ENCODE measurements at regions not wholly inside any gene's neighbourhood (a gene's known extent, or its start where the extent isn't known, plus 50 kb on each side); places are given as distances from the start of the nearest gene placed in this dataset.
A peak's percentile ranks its signal among the peaks of the same experiment; 100 is the strongest.

DNA sequence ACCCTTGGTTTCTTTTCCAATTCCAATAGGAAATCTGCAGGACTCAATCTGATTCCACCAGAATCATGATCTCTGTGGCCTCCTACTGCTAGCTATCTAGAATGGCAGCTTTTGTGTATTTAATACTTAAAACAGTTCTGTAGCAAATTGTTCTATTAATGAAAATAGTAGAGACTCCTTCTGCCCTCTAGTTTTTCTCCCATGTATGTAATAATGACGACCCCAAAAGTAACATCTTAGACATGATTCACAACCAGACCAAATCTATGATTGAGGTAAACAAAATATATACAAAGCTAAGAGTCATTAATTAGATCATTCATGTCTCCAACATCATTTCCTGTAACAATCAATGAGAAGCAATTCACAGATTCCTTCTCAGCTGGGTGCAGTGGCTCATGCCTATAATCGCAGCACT is 259.1 kb upstream of the MKLN1 start:
- Histone ChIP-seq H4K20me1 (ENCODE audit: control insufficient read depth, insufficient read depth, low read length, poor library complexity, severe bottlenecking) (peaks cover 92% of the 10 kb centered on the region), H3K36me3 (replicated peaks in 1 of 2; ENCODE audit: control extremely low read depth in 1 of 2, control insufficient read depth in 1 of 2, extremely low read depth in 1 of 2, insufficient read depth in 2 of 2, low read length in 1 of 2) (peaks cover 2 to 16% of the 10 kb centered on the region in 2 experiments), H3K4me2 (replicated peaks; ENCODE audit: low read depth, low read length, poor library complexity, severe bottlenecking) (peak overlapping the region; percentile 2), H3K9ac (ENCODE audit: low read length) (no peak overlapping the region), H3K27me3 (replicated peaks in 1 of 4; ENCODE audit: control extremely low read depth in 1 of 4, control insufficient read depth in 3 of 4, insufficient read depth in 4 of 4, low read length in 3 of 4) (no peaks in the 10 kb centered on the region), H3K4me3 (ENCODE audit: control extremely low read depth in 1 of 5, extremely low read depth in 1 of 5, insufficient read depth in 1 of 5, low read depth in 2 of 5, low read length in 4 of 5) (no peak overlapping the region), H3K4me1 (ENCODE audit: control insufficient read depth in 2 of 2, insufficient read depth in 2 of 2, low read length in 2 of 2) (peaks cover 37% of the 10 kb centered on the region in 2 donors), H3K27ac (ENCODE audit: low read length in 2 of 2) (no peak overlapping the region), H2AFZ (ENCODE audit: insufficient read depth, low read depth, low read length, poor library complexity, severe bottlenecking) (no peak overlapping the region), H3K9me3 (ENCODE audit: control extremely low read depth in 1 of 3, control insufficient read depth in 2 of 3, insufficient read depth in 1 of 3, low read length in 2 of 3) (no peaks in the 10 kb centered on the region), H3K79me2 (ENCODE audit: control insufficient read depth, insufficient read depth, low read length) (peaks cover 94% of the 10 kb centered on the region)
- H3K9me3 Mint-ChIP-seq (ENCODE audit: insufficient read depth), result no peaks in the 10 kb centered on the region
- TF ChIP-seq EZH2 (IDR thresholded peaks at IDR 0.05; ENCODE audit: borderline replicate concordance, insufficient read depth, low read depth, low read length, poor library complexity, severe bottlenecking), result no peak
- TF ChIP-seq, protein P1, sequence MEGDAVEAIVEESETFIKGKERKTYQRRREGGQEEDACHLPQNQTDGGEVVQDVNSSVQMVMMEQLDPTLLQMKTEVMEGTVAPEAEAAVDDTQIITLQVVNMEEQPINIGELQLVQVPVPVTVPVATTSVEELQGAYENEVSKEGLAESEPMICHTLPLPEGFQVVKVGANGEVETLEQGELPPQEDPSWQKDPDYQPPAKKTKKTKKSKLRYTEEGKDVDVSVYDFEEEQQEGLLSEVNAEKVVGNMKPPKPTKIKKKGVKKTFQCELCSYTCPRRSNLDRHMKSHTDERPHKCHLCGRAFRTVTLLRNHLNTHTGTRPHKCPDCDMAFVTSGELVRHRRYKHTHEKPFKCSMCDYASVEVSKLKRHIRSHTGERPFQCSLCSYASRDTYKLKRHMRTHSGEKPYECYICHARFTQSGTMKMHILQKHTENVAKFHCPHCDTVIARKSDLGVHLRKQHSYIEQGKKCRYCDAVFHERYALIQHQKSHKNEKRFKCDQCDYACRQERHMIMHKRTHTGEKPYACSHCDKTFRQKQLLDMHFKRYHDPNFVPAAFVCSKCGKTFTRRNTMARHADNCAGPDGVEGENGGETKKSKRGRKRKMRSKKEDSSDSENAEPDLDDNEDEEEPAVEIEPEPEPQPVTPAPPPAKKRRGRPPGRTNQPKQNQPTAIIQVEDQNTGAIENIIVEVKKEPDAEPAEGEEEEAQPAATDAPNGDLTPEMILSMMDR (IDR thresholded peaks at IDR 0.05), result no peak
- ChIA-PET CTCF (interaction anchor here (0.7 to 2.0 kb wide), 15 partner anchors 10 to 535 kb away, joined by 3 to 12 read pairs (median 4); no protein-coding TSS in a partner anchor), POLR2A (interaction anchor here (0.7 kb wide), 1 partner anchor 38 kb away, joined by 3 read pairs; no protein-coding TSS in a partner anchor)
- intact Hi-C loops (cut with micrococcal nuclease), result loop anchor here (1.0 to 5.0 kb wide), 2 partner anchors 34 to 356 kb away; no protein-coding TSS in a partner anchor
- DNase-seq (no peak), ATAC-seq (ENCODE audit: low read depth) (no peak)
- H3K4me1 Mint-ChIP-seq, result peaks cover 68% of the 10 kb centered on the region
- H3K27me3 Mint-ChIP-seq, result no peaks in the 10 kb centered on the region
- no peak overlapping the region for H3K27ac Mint-ChIP-seq
- no peak overlapping the region for H3K4me3 Mint-ChIP-seq
- no CpG with 5 or more reads among the region's 2 CpGs for WGBS (ENCODE audit: insufficient coverage)

DNA sequence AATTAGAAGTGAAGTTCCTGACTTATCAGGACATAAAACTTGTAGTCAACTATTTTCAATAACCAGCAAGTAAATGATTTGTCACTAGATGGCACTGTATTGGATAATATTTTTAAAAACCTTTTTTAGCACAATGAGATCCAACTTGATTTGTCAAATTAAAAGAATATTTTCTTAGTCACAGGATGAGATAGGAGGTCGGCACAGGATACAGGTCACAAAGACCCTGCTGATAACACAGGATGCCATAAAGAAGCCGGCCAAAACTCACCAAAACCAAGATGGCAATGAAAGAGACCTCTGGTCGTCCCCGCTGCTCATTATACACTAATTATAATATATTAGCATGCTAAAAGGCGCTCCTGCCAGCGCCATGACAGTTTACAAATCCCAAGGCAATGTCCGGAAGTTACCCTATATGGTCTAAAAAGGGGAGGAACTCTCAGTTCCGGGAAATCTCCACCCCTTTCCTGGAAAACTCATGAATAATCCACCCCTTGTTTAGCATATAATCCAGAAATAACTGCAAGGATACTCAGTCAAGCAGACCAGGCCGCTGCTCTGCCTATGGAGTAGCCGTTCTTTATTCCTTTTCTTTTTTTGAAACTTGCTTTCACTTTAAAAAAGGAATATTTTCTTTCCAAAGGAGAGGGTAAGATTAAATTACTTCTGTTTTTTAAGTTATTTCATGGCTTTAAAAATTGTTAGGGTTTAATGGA is 255.7 kb upstream of the MKLN1 start:
- intact Hi-C loops (cut with micrococcal nuclease), result loop anchor here (1.0 kb wide), 1 partner anchor 231 kb away; no protein-coding TSS in a partner anchor
- H2AFZ ChIP-seq (ENCODE audit: insufficient read depth, low read depth, low read length, poor library complexity, severe bottlenecking), result no peak overlapping the region
- DNase-seq (no peak), ATAC-seq (ENCODE audit: low read depth) (no peak)
- no peak overlapping the region for H3K27ac ChIP-seq (ENCODE audit: low read length in 2 of 2)
- H3K9me3 ChIP-seq (ENCODE audit: control extremely low read depth in 1 of 3, control insufficient read depth in 2 of 3, insufficient read depth in 1 of 3, low read length in 2 of 3), result no peaks in the 10 kb centered on the region
- no peak overlapping the region for H3K4me3 ChIP-seq (ENCODE audit: control extremely low read depth in 1 of 5, extremely low read depth in 1 of 5, insufficient read depth in 1 of 5, low read depth in 2 of 5, low read length in 4 of 5)
- peaks cover 95% of the 10 kb centered on the region for H4K20me1 ChIP-seq (ENCODE audit: control insufficient read depth, insufficient read depth, low read length, poor library complexity, severe bottlenecking)
- no peak overlapping the region for H3K4me3 Mint-ChIP-seq
- no peak overlapping the region for H3K9ac ChIP-seq (ENCODE audit: low read length)
- H3K36me3 ChIP-seq (replicated peaks in 1 of 2; ENCODE audit: control extremely low read depth in 1 of 2, control insufficient read depth in 1 of 2, extremely low read depth in 1 of 2, insufficient read depth in 2 of 2, low read length in 1 of 2), result peaks cover 5 to 29% of the 10 kb centered on the region in 2 experiments
- peak overlapping the region; percentile 33 for H3K4me2 ChIP-seq (replicated peaks; ENCODE audit: low read depth, low read length, poor library complexity, severe bottlenecking)
- 67% methylated on average over 1 of the region's 10 CpGs for WGBS (ENCODE audit: insufficient coverage)
- TF ChIP-seq, protein P1 (IDR thresholded peaks at IDR 0.05), result peak; percentile 65
- no peak for TF ChIP-seq EZH2 (IDR thresholded peaks at IDR 0.05; ENCODE audit: borderline replicate concordance, insufficient read depth, low read depth, low read length, poor library complexity, severe bottlenecking)
- no peak overlapping the region for H3K27ac Mint-ChIP-seq
- POLR2A ChIA-PET, result no interaction called here
- CTCF ChIA-PET, result interaction anchor here (1.0 to 2.8 kb wide), 5 partner anchors 30 to 350 kb away, joined by 3 to 16 read pairs (median 4); no protein-coding TSS in a partner anchor
- no peaks in the 10 kb centered on the region for H3K27me3 ChIP-seq (replicated peaks in 1 of 4; ENCODE audit: control extremely low read depth in 1 of 4, control insufficient read depth in 3 of 4, insufficient read depth in 4 of 4, low read length in 3 of 4)
- no peaks in the 10 kb centered on the region for H3K9me3 Mint-ChIP-seq (ENCODE audit: insufficient read depth)
- peaks cover 38 to 48% of the 10 kb centered on the region in 2 donors for H3K4me1 ChIP-seq (ENCODE audit: control insufficient read depth in 2 of 2, insufficient read depth in 2 of 2, low read length in 2 of 2)
- peaks cover 78% of the 10 kb centered on the region for H3K4me1 Mint-ChIP-seq
- peaks cover 97% of the 10 kb centered on the region for H3K79me2 ChIP-seq (ENCODE audit: control insufficient read depth, insufficient read depth, low read length)
- no peaks in the 10 kb centered on the region for H3K27me3 Mint-ChIP-seq

All from B cell (primary cell).